Stomach (tissue), 8 donors: ENCODE measurements at regions not wholly inside any gene's neighbourhood (a gene's known extent, or its start where the extent isn't known, plus 50 kb on each side); places are given as distances from the start of the nearest gene placed in this dataset.

Experiments used
- DNase-seq, 2 donors: peaks; one replicate each; pipeline versions ENCODE4 v3.0.0 to v3.0.0-alpha.2; 2013 to 2019
- H3K27ac ChIP-seq, 5 donors: fragments of 200-600 bp in 4 of 5; sonication (generic) in 4 of 5; one replicate each; pipeline ENCODE4 v1.5.1; 2013 to 2019; ENCODE audit warnings: mild to moderate bottlenecking in 1 of 5, moderate library complexity in 1 of 5
- H3K27me3 ChIP-seq, 3 donors: fragments of 200-600 bp; sonication (generic); one replicate each; pipeline ENCODE4 v1.5.1; 2017 to 2019; ENCODE audit warnings: mixed run types in 1 of 3
- H3K36me3 ChIP-seq, 4 donors: fragments of 200-600 bp; sonication (generic); 1 replicate in 3 of 4; 2 replicates in 1 of 4; pipeline ENCODE4 v1.5.1; 2016 to 2019
- H3K4me1 ChIP-seq, 4 donors: fragments of 200-600 bp; sonication (generic); one replicate each; pipeline ENCODE4 v1.5.1; 2016 to 2019
- H3K4me3 ChIP-seq, 4 donors: fragments of 200-600 bp; sonication (generic) in 3 of 4; one replicate each; pipeline ENCODE4 v1.5.1; 2016 to 2019; ENCODE audit warnings: mild to moderate bottlenecking in 1 of 4
- H3K9me3 ChIP-seq, 4 donors: fragments of 200-600 bp; sonication (generic); one replicate each; pipeline ENCODE4 v1.5.1; 2016 to 2019
- EP300 ChIP-seq: sonication (generic); formaldehyde crosslinking; IDR thresholded peaks from one replicate; pipeline ENCODE4 v1.6.1; 2017; ENCODE audit warnings: antibody characterized with exemption
- POLR2A ChIP-seq, 4 donors: fragments of 450-650 bp; IDR thresholded peaks; one replicate each; pipeline ENCODE4 v1.6.1; 2016; ENCODE audit warnings: antibody characterized with exemption in 4 of 4, control low read depth in 2 of 4, mild to moderate bottlenecking in 1 of 4, moderate library complexity in 1 of 4
- POLR2AphosphoS5 ChIP-seq, 3 donors: sonication (generic); formaldehyde crosslinking; IDR thresholded peaks; one replicate each; pipeline ENCODE4 v1.6.1; 2016; ENCODE audit warnings: antibody characterized with exemption in 3 of 3
- WGBS, 5 donors: extraction: QIAGEN DNeasy Blood & Tissue Kit in 3 of 5; methylation state at CpG; one replicate each; pipeline versions ENCODE4 v1.1.5 to v1.1.7; 2013 to 2018; 5-methylcytosine and 5-hydroxymethylcytosine counted together
- intact Hi-C: fragments of 100-400 bp; cut with DNase I; formaldehyde crosslinking; loops from one replicate; pipeline ENCODE4 v1.15.1; 2023; ENCODE audit warnings: low total_unique reads
- TF ChIP-seq, protein P1 (sequence below), 7 experiments: fragments of 450-650 bp in 4 of 7; fragments of 200-600 bp in 3 of 7; sonication (generic) in 3 of 7; IDR thresholded peaks; one replicate each; pipeline ENCODE4 v1.5.1; 2016 to 2019; ENCODE audit warnings: antibody characterized with exemption in 7 of 7, control low read depth in 2 of 7, mild to moderate bottlenecking in 1 of 7
- donor health status: healthy with polysubstance abuse.
- donor health status: Bipolar disorder and iron deficiency.
- donor health status: healthy.

GRCh38 chr2:58308435-58308834 lies 67.3 kb upstream of the FANCL start:
- intact Hi-C loops = no loop called here
- H3K27me3 ChIP-seq = no peaks in the 10 kb centered on the region
- DNase-seq = no peak

GRCh38 chr2:58304843-58305242 lies 63.7 kb upstream of the FANCL start:
- no peak for DNase-seq
- Histone ChIP-seq H3K9me3 (no peaks in the 10 kb centered on the region), H3K27me3 (no peaks in the 10 kb centered on the region), H3K4me1 (no peaks in the 10 kb centered on the region), H3K4me3 (no peak overlapping the region), H3K36me3 (no peaks in the 10 kb centered on the region), H3K27ac (no peak overlapping the region)
- intact Hi-C loops = no loop called here
- TF ChIP-seq POLR2A (IDR thresholded peaks at IDR 0.05) (no peak), EP300 (no peak), POLR2AphosphoS5 (IDR thresholded peaks at IDR 0.05) (no peak)
- TF ChIP-seq, protein P1, sequence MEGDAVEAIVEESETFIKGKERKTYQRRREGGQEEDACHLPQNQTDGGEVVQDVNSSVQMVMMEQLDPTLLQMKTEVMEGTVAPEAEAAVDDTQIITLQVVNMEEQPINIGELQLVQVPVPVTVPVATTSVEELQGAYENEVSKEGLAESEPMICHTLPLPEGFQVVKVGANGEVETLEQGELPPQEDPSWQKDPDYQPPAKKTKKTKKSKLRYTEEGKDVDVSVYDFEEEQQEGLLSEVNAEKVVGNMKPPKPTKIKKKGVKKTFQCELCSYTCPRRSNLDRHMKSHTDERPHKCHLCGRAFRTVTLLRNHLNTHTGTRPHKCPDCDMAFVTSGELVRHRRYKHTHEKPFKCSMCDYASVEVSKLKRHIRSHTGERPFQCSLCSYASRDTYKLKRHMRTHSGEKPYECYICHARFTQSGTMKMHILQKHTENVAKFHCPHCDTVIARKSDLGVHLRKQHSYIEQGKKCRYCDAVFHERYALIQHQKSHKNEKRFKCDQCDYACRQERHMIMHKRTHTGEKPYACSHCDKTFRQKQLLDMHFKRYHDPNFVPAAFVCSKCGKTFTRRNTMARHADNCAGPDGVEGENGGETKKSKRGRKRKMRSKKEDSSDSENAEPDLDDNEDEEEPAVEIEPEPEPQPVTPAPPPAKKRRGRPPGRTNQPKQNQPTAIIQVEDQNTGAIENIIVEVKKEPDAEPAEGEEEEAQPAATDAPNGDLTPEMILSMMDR (IDR thresholded peaks at IDR 0.05) = no peak

More at GRCh38 chr2:58308435-58308834, 67.3 kb upstream of the FANCL start:
- Histone ChIP-seq H3K9me3 (peaks cover 0 to 4% (median 0%) of the 10 kb centered on the region in 4 donors), H3K4me3 (no peak overlapping the region), H3K4me1 (no peaks in the 10 kb centered on the region), H3K36me3 (no peaks in the 10 kb centered on the region), H3K27ac (no peak overlapping the region)
- TF ChIP-seq EP300 (no peak), POLR2A (IDR thresholded peaks at IDR 0.05) (no peak), POLR2AphosphoS5 (IDR thresholded peaks at IDR 0.05) (no peak)
- TF ChIP-seq, protein P1 (IDR thresholded peaks at IDR 0.05) = no peak

- Histone ChIP-seq H3K4me3 (no peak overlapping the region), H3K36me3 (no peaks in the 10 kb centered on the region), H3K27ac (no peak overlapping the region), H3K9me3 (no peaks in the 10 kb centered on the region), H3K4me1 (no peaks in the 10 kb centered on the region), H3K27me3 (peaks cover 0 to 3% (median 0%) of the 10 kb centered on the region in 3 donors)
- WGBS, 5 donors = 70 to 84% (median 75%) methylated on average over 1 of the region's 1 CpG
- DNase-seq = no peak
- TF ChIP-seq POLR2AphosphoS5 (IDR thresholded peaks at IDR 0.05) = no peak
- no peak for TF ChIP-seq EP300
- TF ChIP-seq POLR2A (IDR thresholded peaks at IDR 0.05) = no peak
- TF ChIP-seq, protein P1 (IDR thresholded peaks at IDR 0.05) = no peak
- intact Hi-C loops = no loop called here
These were observed 58.0 kb upstream of the FANCL start for GRCh38 chr2:58299123-58299522.

DNA sequence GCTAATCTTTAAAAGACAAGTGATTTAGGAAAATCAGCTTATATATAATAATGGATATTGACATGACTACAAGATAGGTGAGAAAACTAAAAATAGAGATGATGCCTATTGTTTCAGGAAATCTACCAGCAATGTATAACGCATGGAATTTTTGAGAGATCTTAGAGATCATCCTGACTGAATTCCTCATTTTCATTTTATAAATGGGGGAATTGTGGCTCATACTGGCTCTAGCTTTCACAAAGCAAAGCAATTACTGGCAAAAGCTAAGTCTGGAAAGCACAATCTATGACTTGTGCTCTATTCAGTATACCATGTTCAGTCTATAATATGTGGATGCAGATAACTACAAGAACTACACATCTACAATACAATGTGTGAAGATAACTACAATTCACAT lies 51.9 kb upstream of the FANCL start:
- Histone ChIP-seq H3K36me3 (no peaks in the 10 kb centered on the region), H3K4me3 (no peak overlapping the region), H3K9me3 (no peaks in the 10 kb centered on the region), H3K4me1 (no peaks in the 10 kb centered on the region), H3K27me3 (peaks cover 0 to 3% (median 0%) of the 10 kb centered on the region in 3 donors), H3K27ac (no peak overlapping the region)
- intact Hi-C loops = no loop called here
- 85 to 94% (median 91%) methylated on average over 1 of the region's 1 CpG for WGBS, 5 donors
- TF ChIP-seq, protein P1 (IDR thresholded peaks at IDR 0.05) = no peak
- TF ChIP-seq POLR2AphosphoS5 (IDR thresholded peaks at IDR 0.05) = no peak
- no peak for TF ChIP-seq POLR2A (IDR thresholded peaks at IDR 0.05)
- TF ChIP-seq EP300 = no peak
- no peak for DNase-seq
